GM18519 (cell line): ENCODE measurements at regions not wholly inside any gene's neighbourhood (a gene's known extent, or its start where the extent isn't known, plus 50 kb on each side); places are given as distances from the start of the nearest gene placed in this dataset.

Experiments
- ATAC-seq: cut with Tn5 transposase; IDR thresholded peaks from one replicate; pipeline ENCODE4 v1.9.1; 2021; ENCODE audit warnings: mild to moderate bottlenecking, moderate library complexity; ENCODE audit not compliant: unreplicated experiment, low FRiP score

DNA sequence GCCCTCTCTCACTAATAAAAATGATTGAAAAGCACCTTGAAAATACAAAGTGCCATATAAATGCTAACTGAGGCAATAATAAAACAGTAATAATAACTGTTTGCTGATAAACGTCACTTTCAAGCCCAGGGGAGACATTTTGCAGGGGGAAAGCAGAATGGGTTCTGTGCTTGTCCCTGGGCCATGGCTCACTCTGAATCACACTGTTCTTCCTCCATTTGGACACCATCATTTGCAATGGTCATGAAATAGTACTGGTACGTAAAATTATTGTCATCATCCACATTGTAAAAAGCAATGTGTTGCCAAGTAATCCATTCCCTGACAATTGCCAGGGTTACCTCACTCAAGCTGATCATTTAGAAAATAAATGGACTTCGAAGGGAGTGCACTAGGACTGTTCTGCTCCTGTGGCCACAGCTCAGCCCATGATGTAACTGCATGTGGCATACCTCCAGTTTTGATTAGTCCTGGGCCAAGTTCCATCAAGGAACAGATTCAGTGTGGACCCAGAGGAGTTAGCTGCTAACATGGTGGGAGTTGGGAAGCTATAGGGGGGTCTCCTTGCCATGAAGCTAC, 508.8 kb upstream of the CELF4 start:
- ATAC-seq: no peak

DNA sequence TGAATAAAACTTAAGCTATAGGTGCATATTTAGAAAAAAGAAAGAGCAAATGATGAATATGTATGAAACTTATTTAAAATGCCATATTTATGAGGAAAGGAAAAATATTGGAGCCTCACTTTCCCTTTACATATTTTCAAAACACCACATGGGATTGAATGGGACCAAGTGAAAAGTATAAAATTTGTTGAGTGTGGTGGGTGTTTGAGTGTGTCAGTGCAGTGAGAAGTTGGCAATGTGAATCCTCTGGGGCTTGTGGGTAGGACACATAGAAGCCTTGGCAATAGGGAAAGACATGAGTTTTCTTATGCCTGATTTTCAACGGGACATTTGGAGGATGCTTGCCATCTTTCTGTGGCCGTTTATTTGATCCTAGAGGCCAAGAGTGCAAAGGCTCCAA, 502.2 kb upstream of the CELF4 start:
- no peak for ATAC-seq

GRCh38 chr18:38067086-38067485, 501.5 kb upstream of the CELF4 start:
- no peak for ATAC-seq

DNA sequence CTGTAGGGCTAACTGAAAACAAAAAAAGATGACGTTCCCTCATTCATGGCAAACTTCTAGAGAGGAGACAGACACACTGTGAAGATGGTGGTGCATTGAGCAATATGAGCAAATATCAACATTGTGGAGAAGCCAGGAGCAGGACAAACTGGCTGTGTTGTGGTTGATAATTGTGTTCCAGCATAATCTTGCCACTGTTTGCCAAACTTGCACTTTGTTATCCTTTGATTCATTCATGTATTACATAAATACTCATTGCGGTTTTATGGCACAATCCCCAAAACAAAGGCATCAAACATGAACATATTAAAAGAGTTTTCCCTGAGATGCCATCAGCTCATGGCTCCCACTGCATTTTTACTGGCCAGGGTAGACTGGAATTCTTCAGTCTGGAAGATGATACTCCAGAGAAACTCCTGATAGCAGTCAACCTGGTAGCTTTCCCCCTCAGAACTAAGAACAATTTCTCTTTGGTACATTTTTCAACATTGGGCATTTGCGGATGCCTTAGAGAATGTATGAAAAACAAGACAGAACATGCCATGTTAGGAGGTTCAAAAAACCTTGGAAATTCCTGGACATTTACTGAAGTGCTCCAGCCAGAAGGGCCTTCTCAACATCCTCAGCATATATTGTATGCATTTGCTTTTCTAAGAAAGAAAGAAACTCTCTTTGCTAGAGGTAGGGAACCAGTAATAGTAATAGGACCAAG, 487.4 kb upstream of the CELF4 start:
- no peak for ATAC-seq

GRCh38 chr18:38047820-38048219, 482.2 kb upstream of the CELF4 start:
- no peak for ATAC-seq

DNA sequence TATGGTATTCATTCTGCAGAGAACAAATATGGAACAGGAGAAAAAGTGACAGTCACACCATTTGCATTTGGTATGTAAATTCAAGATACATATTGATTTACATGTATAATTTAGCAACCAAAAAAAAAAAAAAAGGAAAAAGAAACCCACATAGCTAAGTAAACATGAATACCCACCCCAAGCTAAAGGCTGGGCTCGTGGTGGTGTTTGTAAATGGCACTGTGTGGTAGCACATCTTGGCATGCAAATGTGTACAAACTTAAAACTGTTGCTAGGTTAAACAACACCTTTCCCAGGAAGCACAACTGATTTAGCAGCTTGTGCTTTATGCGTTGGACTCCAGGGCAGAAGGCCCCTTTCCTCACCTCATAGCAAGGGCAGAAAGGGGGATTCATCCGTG, 481.1 kb upstream of the CELF4 start:
- ATAC-seq: no peak

DNA sequence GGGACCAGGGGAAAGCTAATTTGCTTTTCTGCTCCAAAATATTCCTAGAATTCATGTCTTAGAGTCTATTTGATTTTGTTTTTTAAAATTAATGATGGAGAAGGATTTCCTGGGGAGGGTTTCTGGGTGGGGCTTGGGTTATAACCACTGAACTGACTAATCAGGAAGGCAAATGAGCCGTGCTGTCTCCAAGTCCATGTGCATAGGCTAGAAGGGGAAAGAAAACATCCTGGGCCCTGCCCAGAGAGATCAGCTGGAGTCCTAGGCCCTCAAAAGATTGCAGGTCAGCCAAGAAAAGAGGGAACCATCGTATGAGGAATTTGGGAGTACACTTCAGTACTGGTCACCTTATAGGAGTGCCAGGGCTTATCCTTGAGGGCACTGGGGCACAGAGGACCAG, 480.2 kb upstream of the CELF4 start:
- no peak for ATAC-seq

DNA sequence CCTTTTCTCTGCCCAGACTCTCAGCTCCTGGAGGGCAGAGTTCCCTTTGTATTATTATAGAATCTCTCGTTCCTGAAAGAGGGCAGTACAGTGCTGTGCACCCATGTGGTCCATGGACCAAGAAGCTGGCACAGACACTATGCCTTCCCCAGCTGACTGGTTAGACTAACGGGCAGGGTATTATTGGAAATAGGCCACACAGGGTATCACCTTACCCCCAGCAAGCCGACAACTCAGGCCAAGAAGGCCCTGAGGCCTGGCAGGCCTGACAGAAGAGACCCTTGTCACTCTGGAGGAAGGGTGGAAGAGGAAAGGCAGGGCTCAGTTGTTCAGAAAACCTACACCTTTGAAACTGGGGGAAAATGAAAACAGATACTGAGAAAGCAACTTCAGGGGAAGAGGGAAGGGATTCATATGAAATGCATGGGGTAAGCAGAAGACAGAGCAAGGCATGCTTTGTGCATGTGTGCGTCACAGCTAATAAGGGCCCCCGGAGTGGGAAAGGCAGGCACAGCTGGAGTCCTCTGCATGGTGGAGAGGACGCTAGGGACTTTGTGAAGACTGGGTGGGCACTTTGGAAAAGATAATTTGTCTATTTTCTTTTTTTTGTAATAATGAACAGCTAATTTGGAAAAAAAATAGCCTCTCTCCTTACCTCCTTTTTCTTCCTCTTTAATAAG, 476.8 kb upstream of the CELF4 start:
- no peak for ATAC-seq

DNA sequence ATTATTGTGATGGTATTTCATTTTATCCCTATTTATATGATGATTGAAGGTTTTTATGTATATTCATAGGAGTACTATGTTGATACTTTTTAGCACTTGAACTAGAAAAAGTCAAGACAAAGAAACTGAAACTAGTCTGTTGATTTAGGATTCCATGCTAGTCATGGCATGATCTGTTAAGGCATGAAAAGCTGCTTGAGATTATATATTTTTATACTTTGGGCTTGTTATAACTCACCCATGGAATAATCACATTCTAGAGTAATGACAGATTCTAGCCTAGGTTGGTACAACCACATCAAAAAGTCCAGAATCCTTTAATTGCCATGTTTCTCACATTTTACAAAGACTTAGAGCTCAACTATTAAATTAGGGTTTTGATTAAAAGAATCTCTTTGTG, 472.6 kb upstream of the CELF4 start:
- ATAC-seq: no peak

GRCh38 chr18:38035193-38035592, 469.6 kb upstream of the CELF4 start:
- no peak for ATAC-seq

GRCh38 chr18:38033282-38033681, 467.7 kb upstream of the CELF4 start:
- no peak for ATAC-seq

- no peak for ATAC-seq
These were observed 466.9 kb upstream of the CELF4 start for GRCh38 chr18:38032516-38032915.

GRCh38 chr18:38028946-38029345, 463.3 kb upstream of the CELF4 start:
- ATAC-seq: no peak

- ATAC-seq: no peak
These were observed 459.9 kb upstream of the CELF4 start for GRCh38 chr18:38025433-38026038.

DNA sequence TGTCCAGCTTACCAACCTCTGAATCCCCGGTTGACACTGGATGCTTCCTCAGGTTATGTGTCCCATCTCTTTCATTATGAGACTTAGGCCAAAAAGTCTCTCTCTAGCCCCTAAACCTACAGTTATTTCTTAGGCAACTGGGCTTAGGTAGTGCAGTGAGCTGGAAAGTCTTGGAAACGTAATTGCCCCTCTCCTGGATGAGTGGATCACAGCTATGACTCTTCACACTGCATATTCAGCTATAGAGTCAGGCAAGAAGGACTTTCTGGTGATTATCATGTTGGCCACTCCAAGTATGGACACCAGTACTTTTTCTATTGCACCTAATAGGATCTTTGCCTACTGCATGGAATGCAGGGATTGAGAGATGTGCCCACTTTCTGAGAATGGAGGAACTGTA, 458.3 kb upstream of the CELF4 start:
- no peak for ATAC-seq

DNA sequence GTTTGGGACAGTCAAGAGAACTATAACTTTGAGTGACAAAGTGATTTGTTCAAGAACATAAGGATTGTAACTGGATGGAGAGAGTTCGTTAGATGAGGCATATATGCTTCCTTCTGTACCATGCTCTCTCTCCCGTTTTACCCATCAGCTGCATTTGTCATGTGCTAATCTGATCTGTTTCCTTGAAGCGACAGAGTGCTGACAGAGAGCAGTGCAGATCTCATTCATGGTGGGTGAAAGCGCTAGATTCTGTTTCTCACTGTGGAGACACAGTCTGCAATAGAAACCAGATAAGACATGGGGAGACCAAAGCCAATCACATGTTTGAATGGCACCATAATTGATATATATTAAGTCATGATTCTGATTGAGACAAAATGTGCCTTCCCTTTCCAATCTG, 456.6 kb upstream of the CELF4 start:
- ATAC-seq: no peak

GRCh38 chr18:38019292-38019691, 453.7 kb upstream of the CELF4 start:
- ATAC-seq: no peak

DNA sequence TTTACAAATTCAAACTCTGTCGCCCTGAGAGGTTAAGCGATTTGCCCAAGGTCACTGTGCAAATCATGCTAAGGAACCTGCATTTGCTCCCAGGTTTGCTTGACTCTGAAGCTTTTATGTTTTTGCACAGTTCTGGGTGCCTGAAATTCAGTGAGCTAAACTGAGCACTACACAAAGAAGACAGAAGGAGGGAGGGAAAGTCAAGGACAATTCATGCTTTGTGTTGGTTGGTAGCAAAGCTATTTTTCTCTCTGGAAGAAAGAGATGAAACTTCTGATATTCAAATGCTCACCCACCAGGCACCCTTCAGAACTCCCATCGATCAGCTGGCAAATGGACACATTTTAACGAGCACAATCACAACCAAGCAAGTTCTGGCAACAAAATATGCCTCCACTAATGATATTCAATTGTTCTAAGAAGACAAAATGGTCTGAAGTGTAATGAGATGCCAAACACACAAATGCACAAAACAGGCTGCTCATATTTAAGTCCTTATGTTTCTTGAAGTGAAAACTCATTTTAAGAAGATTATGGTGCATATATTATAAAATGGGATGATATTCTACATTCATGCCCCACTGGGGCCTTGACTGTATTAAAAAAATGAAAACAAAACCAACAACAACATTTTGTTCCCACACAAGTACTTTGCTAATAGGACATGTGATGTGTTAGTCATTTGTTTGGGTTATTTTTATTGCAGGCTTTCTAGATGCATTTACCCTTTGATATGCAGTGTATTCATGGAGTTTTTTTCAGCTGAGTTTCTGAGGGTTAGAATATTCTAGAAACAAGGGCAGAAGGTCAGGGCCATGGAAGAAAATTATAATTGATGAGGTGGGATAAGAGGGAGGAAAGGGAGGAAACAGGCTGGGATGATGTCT, 445.6 kb upstream of the CELF4 start:
- ATAC-seq: no peak

- ATAC-seq: no peak
These were observed 444.4 kb upstream of the CELF4 start for GRCh38 chr18:38010037-38010436.

GRCh38 chr18:38009320-38009719, 443.7 kb upstream of the CELF4 start:
- ATAC-seq: no peak
